ENCODE measurements at regions not wholly inside any gene's neighbourhood (a gene's known extent, or its start where the extent isn't known, plus 50 kb on each side); places are given as distances from the start of the nearest gene placed in this dataset.
A peak's percentile ranks its signal among the peaks of the same experiment; 100 is the strongest.
"Not testable (repeated sequence)": the region's sequence is repeated elsewhere in the genome, so short reads cannot be mapped to it uniquely, and the experiment has no call there.

DNA sequence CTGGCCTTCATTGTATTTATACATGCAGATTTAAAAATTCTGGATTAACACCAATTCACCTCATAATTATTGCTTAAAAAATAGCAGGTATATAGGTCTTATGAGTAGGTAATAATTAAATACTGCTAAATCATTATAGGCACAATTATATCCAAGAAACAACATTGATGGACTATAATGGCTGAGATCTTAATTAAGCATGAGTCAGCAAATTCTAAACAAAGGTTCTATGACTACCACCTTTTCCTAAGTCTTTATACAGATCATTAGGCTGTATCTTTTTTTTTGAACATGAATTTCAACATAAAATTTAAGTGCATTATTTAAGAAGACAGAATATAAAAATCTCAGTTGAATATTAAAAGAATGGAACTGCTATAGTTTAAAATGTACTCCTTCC is 1678.7 kb upstream of the PCDH10 start:
- Mint-ChIP-seq H3K9me3 (ENCODE audit: low read depth) (peaks cover 10% of the 10 kb centered on the region), H3K27ac (ENCODE audit: unreplicated experiment) (no peak overlapping the region), H3K4me3 (ENCODE audit: unreplicated experiment) (no peak overlapping the region), H3K27me3 (ENCODE audit: low read depth) (no peaks in the 10 kb centered on the region), H3K36me3 (ENCODE audit: low read depth) (no peaks in the 10 kb centered on the region), H3K4me1 (ENCODE audit: low read depth) (no peaks in the 10 kb centered on the region)
- TF ChIP-seq, protein P1, sequence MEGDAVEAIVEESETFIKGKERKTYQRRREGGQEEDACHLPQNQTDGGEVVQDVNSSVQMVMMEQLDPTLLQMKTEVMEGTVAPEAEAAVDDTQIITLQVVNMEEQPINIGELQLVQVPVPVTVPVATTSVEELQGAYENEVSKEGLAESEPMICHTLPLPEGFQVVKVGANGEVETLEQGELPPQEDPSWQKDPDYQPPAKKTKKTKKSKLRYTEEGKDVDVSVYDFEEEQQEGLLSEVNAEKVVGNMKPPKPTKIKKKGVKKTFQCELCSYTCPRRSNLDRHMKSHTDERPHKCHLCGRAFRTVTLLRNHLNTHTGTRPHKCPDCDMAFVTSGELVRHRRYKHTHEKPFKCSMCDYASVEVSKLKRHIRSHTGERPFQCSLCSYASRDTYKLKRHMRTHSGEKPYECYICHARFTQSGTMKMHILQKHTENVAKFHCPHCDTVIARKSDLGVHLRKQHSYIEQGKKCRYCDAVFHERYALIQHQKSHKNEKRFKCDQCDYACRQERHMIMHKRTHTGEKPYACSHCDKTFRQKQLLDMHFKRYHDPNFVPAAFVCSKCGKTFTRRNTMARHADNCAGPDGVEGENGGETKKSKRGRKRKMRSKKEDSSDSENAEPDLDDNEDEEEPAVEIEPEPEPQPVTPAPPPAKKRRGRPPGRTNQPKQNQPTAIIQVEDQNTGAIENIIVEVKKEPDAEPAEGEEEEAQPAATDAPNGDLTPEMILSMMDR (IDR thresholded peaks at IDR 0.05), result no peak
- no peak for DNase-seq (ENCODE audit: low spot score)

DNA sequence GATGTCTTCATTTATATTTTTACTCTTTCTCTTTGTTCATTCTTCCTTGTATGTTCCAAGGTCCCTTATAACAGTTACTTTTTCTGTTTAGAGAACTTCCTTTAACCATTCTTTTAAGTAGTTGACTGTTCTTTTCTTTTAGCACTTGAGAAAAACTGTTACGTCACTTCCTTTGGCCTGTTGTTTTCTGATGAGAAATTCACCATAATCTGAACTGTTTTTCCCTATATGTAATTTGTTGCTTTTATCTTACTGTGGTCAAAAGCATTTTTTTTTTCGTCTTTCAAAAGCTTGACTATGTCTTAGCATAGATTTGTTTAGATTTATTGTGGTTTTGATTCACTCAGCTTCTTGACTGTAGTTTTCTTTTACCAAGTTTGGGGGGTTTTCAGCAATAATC is 1660.3 kb upstream of the PCDH10 start:
- H3K36me3 Mint-ChIP-seq (ENCODE audit: low read depth), result no peaks in the 10 kb centered on the region
- TF ChIP-seq, protein P1 (IDR thresholded peaks at IDR 0.05), result no peak
- H3K27ac Mint-ChIP-seq (ENCODE audit: unreplicated experiment), result no peak overlapping the region
- DNase-seq (ENCODE audit: low spot score), result no peak
- H3K4me1 Mint-ChIP-seq (ENCODE audit: low read depth), result no peaks in the 10 kb centered on the region
- no peaks in the 10 kb centered on the region for H3K27me3 Mint-ChIP-seq (ENCODE audit: low read depth)
- H3K9me3 Mint-ChIP-seq (ENCODE audit: low read depth), result no peaks in the 10 kb centered on the region
- H3K4me3 Mint-ChIP-seq (ENCODE audit: unreplicated experiment), result no peak overlapping the region

DNA sequence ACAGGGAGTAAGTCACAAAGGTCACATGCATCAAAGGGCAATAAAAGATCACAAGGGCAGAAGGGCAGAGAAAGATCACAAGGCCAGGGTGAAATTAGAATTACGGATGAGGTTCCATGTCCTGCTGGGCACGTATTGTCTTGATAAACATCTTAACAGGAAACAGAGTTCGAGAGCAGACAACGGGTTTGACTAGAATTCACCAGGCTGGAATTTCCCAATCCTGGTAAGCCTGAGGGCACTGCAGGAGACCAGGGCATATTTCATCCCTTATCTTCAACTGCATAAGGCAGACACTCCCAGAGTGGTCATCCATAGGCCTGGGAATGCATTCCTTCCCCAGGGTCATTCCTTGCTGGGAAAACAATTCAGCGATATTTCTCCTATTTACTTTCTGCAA is 1652.9 kb upstream of the PCDH10 start:
- H3K27me3 Mint-ChIP-seq (ENCODE audit: low read depth); DNase-seq (ENCODE audit: low spot score); H3K27ac Mint-ChIP-seq (ENCODE audit: unreplicated experiment); H3K36me3 Mint-ChIP-seq (ENCODE audit: low read depth); H3K4me3 Mint-ChIP-seq (ENCODE audit: unreplicated experiment): not testable (repeated sequence)
- H3K9me3 Mint-ChIP-seq (ENCODE audit: low read depth), result peaks cover 18% of the 10 kb centered on the region
- H3K4me1 Mint-ChIP-seq (ENCODE audit: low read depth), result peaks cover 11% of the 10 kb centered on the region

DNA sequence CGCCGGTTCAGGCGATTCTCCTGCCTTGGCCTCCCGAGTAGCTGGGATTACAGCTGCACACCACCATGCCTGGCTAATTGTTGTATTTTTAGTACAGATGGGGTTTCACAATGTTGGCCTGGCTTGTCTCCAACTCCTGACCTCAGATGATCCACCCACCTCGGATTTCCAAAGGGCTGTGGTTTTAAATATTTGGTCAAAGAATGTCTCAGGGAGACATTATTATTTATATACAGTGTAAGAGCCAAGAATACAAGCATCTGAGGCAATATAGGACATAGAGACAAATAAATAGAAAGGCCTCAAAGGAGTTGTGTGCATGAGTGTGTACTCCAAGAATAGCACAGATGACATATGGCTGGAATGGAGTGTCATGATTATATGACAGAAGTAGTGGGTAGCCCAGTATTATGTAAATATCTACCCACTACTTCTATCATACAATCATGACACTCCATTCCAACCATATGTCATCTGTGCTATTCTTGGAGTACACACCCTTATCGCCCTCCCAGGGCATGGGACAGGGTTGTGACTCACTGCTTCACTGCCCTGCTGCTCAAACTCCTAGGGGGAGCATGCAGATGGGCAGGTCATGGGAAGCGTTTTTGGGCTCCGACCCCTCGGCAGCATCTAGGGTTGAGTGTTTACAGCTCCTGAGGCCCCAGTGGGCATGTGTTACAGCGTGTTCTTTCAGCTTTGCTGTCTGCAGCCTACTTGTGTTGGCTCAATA is 1649.8 kb upstream of the PCDH10 start:
- H3K4me1 Mint-ChIP-seq (ENCODE audit: low read depth), result peaks cover 11% of the 10 kb centered on the region
- H3K4me3 Mint-ChIP-seq (ENCODE audit: unreplicated experiment), result no peak overlapping the region
- H3K36me3 Mint-ChIP-seq (ENCODE audit: low read depth), result no peaks in the 10 kb centered on the region
- DNase-seq (ENCODE audit: low spot score), result no peak
- peaks cover 18% of the 10 kb centered on the region for H3K9me3 Mint-ChIP-seq (ENCODE audit: low read depth)
- H3K27me3 Mint-ChIP-seq (ENCODE audit: low read depth), result no peaks in the 10 kb centered on the region
- H3K27ac Mint-ChIP-seq (ENCODE audit: unreplicated experiment), result peak overlapping the region; percentile 68
- TF ChIP-seq, protein P1 (IDR thresholded peaks at IDR 0.05), result no peak

DNA sequence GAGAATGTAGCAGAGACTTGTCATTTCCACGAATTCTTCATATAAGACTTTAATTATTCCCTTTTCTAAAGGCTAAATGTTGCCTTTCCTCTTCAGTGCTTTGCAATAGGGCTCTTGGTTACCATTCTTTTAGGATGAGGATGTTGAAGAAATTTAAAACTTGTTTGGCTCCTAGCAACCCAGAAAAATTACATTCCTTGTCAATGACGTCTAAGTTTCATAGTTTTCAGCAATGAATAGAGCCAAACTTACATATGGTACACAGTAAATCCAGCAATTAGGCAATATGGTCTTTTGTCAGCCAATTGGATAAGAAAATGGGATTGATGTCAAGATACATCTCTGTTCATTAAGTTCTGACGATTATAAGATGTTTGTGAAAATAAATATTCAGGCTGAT is 1639.6 kb upstream of the PCDH10 start:
- TF ChIP-seq, protein P1 (IDR thresholded peaks at IDR 0.05), result no peak
- H3K4me3 Mint-ChIP-seq (ENCODE audit: unreplicated experiment), result no peak overlapping the region
- H3K27ac Mint-ChIP-seq (ENCODE audit: unreplicated experiment), result no peak overlapping the region
- no peaks in the 10 kb centered on the region for H3K4me1 Mint-ChIP-seq (ENCODE audit: low read depth)
- peaks cover 9% of the 10 kb centered on the region for H3K27me3 Mint-ChIP-seq (ENCODE audit: low read depth)
- H3K9me3 Mint-ChIP-seq (ENCODE audit: low read depth), result no peaks in the 10 kb centered on the region
- H3K36me3 Mint-ChIP-seq (ENCODE audit: low read depth), result no peaks in the 10 kb centered on the region
- DNase-seq (ENCODE audit: low spot score), result no peak

DNA sequence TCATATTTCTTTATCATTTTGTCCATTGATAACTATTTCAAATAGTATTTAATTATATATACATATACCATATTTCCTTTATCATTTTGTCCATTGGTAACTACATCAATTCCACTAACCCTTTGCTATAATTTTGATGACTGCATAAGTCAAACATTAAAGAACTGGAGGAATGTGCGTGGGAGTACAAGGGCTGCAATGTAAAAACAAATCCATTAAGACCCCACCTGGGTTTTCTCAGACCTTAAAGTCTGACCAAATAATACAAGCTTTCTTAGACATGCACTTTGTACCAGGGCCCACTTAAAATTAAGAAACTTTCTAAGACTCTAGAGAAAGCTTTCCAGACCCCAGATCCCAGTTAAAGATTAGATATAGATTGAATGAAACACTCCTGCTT is 1622.4 kb upstream of the PCDH10 start:
- Mint-ChIP-seq H3K27me3 (ENCODE audit: low read depth) (no peaks in the 10 kb centered on the region), H3K36me3 (ENCODE audit: low read depth) (no peaks in the 10 kb centered on the region), H3K27ac (ENCODE audit: unreplicated experiment) (no peak overlapping the region), H3K9me3 (ENCODE audit: low read depth) (no peaks in the 10 kb centered on the region), H3K4me1 (ENCODE audit: low read depth) (no peaks in the 10 kb centered on the region), H3K4me3 (ENCODE audit: unreplicated experiment) (no peak overlapping the region)
- TF ChIP-seq, protein P1 (IDR thresholded peaks at IDR 0.05), result no peak
- DNase-seq (ENCODE audit: low spot score), result no peak

Data from chondrocyte (in vitro differentiated cells).